NCI-H2107 (cell line): ENCODE measurements at regions not wholly inside any gene's neighbourhood (a gene's known extent, or its start where the extent isn't known, plus 50 kb on each side); places are given as distances from the start of the nearest gene placed in this dataset.
A peak's percentile ranks its signal among the peaks of the same experiment; 100 is the strongest.

Experiments
- DNase-seq: peaks from one replicate; lab custom pipeline; 2025; lab: John Stamatoyannopoulos, UW

DNA sequence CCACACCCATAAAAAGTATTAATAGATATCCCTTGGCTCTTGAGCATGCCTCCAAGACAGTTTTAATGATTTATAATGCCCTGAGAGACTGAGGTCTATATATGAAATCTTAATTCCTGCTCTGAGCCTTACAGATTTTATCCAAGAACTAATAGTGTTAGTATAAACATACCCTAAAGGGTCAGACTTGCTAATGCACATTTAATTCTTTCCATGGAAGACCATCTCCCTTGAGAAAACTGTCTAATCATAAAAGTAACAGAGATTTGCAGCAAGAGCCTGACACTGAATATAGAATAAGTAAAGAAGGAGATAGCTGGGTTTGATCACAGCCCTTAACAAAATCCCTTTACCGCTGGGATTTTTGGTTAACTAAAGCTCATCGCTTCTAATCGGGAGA lies 650.8 kb upstream of the KLF12 start:
- DNase-seq, result no peak

DNA sequence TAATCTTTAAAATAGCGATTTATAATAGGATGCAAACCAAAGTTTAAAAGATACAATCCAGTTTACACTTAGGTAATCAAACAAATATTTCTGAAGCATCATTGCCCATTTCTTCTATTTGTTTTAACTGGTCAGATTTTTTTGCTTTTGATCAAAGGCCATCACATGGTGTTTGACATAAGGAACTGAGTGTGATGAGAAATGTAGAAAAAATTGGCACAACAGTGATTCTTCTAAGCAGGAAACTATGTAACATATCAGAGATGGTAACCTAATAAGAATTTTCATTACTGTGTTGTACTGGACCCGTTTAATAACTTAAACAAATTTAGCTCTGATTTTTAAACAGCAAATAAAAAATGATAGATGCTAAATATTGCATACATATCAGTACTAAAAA lies 644.7 kb upstream of the KLF12 start:
- DNase-seq, result no peak

DNA sequence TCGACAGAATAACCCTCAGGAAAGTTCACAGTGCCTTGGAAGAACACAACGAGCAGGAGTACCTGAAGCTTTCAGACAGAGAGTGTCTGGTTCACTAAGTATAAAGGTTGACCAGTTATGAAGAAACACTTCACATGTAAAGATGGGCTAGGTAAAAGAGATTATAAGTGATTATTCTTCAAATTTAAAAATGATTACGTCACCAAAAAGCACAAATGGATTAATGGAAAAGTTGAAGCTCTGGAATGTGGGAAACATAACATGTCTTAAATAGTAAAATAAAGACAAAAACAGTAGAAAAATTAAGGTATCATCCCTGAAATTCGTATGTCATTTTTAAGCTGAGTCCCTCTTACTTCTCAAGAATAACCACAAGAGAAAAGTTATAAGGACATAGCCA lies 643.9 kb upstream of the KLF12 start:
- DNase-seq, result no peak

DNA sequence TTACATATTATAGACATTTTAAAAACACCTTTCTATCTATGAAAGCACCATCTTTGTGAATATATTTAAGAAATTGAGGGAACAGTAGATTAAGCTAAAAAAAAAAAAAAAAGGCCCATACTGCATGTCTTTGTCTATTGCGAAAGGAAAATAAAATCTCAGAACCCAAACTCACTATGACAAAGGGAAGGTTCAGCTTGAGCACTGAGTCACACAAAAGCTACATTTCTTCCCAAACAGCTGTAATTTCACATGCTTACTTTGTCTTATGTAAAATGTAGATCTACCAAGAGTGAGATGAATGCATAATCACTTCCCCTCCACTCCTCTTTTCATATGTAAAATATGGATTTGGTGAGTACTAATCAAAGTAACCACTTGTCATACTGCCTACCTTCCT lies 640.1 kb upstream of the KLF12 start:
- DNase-seq, result no peak

DNA sequence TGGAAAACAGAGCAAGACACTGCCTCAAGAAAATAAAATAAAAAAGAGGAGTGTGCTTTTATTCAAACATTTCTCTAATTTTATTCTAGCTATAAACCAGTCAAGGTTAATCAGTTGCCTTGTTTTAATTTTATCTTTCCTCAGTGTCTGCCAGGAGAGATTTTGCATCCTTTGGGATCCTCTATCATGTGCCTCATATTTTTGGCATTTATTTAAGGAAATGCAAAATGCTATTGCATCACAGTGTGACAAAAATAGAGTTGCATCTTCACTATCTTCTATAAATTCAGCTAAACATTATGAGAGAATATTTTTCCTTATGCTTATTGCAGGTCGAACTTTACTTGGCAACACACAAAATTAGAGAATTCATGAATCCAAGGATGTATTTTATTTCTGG lies 639.0 kb upstream of the KLF12 start:
- DNase-seq, result no peak

DNA sequence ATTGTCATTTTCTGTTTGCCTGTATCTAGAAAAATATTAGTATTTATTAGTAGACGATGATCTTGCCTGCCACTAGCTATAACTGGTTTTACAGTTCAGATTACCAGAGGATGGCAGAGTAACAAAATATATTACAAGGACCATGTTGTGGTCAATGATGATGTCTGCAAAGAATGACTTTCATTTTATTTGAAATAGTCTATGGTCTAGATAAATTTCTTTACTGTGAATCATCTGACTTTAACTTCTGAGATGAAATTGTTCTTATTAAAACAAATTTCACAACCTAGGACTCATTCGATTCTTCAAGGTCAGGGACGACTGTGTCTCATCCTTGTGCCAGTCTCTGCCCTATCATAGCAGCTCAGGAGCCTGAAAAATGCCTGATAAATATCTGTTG lies 637.8 kb upstream of the KLF12 start:
- no peak for DNase-seq

DNA sequence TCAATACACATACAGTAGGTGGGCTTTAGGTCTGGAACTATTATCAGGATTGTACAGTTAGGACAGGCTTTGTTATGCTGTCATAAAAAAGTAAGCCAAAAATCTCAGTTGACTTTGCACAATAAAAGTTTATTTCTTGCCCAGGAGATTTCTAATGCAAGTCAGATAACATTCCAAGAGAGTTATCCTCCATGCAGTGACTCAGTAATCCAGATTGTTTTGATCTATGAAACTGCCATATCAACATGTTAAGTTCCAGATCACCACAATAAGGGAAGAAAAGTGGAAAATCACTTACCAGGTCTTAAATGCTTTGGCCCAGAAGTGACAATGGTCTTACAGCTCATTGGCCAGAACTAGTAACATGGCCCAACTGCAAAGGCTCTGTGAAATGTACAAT lies 636.2 kb upstream of the KLF12 start:
- no peak for DNase-seq

DNA sequence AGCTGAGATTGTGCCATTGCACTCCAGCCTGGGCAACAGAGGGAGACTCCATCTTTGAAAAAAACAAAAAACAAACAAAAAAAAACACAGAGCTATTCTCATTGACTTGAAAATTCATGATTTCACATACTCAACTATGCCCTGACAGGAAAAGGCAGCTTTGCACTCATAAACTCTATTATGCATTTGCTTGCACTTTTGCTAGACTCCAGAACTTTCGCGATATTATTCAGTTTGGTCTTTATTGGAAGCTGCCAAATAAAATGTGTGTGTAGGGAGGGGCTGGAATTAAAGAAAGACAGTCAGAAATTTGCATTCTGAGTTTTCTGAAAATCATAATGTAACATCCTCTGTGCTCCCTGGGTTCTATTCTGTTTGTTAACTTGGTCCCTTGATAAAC lies 635.1 kb upstream of the KLF12 start:
- no peak for DNase-seq

DNA sequence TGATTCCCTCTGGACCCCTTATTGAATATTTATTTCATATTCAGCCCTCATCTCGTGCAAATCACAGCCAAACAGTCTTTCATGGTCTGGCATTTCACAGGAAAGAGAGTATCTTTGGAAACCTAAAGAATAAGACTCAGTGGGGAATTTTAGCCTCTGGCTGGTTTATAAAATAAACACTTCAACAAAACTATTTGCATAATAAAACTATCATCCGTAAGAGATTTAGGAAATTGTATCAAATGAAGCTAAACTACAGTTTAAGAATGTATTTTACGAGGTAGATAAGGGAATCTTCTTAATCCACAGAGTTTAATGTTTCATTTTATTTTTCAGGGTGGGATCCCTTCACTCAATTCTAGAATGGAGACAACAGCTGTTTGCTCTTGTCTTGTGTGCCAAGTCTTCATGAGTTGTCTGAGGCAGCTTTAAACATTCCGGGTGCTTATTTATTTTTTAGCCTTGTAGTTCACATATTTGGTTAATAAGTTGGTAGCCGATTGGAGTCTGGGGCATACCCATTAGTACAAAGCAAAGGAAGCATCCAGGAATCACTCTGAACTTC lies 634.4 kb upstream of the KLF12 start:
- no peak for DNase-seq

DNA sequence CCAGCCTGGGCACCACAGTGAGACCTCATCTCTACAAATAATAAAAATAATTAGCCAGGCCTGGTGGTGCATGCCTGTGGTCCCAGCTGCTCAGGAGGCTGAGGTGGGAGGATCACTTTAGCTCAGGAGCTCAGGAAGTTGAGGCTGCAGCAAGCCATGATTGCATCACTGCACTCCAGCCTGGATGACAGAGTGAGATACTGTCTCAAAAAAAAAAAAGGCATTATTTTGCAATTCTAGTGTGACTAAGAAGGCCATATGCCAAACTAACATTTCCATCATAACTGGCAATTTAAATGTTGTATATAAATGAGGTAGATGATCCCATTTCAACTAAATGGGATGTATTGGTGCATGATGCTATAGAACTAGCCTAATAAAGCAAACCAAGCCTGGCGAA lies 632.8 kb upstream of the KLF12 start:
- DNase-seq, result no peak

DNA sequence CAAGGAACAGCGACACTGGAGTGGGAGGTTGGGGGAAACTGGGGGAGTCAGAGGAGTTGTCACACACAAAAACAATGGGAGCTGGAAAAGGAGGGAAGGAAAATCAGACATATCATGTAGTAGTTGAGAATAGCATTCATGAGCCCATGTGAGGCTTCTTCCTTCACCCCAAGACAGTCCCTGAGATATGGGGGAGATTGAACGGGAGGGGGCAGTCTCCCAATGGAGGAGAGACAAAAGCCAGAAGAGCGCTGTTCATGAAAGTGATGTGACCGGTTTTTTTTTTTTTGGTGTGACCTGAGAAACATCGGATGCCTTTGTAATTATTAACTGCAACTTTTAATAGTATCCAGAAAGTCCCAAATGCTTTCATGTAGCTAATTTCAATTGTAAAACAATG lies 631.8 kb upstream of the KLF12 start:
- no peak for DNase-seq

DNA sequence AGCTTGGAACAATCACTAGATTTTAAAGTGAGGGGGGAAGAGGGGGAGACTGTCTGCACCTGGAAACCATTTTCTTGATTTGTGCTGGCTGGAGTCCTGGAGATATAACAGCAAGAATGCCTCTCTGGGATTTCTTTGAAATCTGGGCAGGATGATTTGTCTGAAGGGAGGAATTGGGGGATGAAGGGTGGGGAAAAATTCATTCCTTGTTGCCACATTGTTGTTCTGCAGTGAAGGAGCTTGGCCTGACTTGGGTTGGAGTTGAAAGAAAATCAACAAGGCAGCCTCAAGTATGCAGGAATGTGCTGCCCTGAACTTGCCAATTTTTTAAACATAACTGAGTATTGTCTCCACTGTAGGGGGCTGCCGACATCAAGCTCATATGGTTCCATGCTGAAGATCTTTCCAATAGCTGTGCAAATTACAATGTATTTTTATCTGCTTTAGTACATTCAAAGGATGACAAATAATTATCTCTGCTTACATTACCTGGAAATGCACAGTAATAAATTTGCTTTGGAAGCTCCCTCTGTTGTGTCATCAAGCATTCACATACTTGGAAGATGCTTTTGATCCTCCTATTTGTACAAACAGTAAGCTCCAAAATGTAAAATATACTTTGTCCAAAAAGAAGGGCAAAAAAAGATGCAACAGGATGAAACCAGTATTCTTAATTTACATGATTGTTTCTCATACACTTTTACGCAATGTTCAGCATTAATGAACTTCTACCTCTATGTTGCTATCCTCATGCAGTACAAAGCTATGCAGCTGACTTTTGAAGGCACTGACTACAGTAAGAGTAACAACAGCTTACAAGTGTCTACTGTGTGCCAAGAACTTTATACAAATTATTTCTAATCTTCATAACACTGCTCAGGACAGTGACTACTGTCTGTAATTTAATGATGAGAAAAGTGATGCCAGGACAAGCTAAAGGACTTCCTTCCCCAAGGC lies 627.9 kb upstream of the KLF12 start:
- DNase-seq, result no peak

DNA sequence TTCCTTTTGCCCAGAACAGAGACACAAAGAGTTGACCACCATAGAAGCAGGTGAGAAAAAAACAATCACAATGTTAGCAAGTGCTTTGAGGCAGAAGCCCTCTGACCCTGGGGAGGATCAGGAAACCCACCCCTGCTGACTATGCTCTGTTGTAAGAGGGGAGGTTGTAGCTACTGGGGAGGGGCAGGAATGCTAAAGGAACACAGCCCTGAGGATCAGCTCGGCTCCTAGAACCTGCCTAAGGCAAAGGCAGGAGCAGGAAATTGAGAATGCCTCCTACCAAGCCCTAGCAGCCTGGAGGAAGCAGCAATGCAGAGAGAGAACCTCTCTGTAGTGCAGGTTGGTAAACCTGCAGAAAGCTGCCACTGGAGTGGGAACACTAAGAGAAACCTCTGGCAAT lies 624.0 kb upstream of the KLF12 start:
- DNase-seq, result no peak

DNA sequence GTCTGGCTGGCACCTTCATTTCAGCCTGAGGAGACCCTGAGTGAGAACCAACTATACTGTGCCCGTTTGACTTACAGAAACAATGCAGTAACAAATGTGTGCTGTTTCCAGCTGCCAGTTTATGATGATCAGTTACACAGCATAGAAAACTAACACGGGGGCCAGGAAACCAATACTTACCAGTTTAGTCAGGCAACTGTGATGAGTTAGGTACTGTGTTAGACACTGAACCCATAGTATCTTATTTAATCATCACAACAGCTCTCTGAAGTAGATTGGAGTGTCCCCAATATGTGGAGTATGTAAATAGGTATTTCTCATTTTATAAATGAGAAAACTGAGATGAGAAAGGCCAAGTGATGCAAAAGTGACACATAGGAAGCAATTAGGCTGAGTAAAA lies 620.9 kb upstream of the KLF12 start:
- DNase-seq, result no peak

DNA sequence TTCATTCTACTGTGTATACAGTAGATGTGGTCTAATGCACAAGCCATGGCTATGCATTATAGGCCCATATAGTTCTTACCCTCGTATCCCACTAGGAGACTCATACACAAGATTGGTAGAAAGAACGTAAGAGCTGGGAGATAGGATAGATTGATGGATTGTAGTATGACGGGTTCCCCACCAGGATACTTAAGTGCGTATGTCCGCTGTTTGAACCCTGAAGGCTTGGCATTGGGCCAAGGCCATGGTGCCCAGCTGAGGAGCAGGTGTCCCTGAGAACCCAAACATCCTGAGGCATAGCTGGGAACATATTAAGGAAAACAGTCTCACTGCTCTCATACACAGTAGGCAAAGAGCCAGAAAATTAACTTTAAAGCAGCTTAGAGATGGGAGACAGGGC lies 617.5 kb upstream of the KLF12 start:
- peak; percentile 4 for DNase-seq

DNA sequence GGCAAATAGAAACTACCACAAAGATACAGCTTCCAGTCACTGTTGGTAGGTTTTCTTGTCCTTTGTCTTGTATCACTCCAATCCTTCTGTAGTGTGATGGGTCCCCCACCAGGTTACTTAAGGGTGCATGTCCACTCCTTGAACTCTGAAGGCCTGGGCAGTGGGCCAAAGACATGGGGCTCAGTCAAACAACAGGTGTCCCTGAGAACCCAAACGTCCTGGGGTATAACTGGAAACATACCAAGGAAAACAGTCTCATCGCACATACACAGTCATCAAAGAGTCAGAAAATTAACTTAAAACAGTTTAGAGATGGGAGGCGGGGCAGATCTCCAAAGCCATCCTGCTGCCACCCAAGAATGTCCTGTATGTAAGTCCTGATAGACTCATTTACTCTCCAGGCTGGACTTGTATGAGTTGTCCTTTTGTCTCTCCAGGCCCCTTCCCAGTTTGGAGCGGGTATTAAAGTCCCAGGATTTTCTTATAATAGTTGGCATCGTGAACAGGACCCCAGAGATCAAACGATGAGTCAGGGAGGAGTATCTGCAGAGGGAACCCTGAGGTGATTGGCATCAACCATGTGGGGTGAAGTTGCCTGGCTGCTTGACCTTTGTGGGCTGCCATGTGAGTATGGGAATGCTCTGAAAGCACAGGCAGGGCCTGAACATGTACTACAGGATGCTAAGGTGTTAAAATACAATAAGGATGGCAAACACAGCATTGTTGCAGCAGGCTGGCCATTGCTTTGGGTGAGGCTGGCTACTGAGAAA lies 613.2 kb upstream of the KLF12 start:
- no peak for DNase-seq

DNA sequence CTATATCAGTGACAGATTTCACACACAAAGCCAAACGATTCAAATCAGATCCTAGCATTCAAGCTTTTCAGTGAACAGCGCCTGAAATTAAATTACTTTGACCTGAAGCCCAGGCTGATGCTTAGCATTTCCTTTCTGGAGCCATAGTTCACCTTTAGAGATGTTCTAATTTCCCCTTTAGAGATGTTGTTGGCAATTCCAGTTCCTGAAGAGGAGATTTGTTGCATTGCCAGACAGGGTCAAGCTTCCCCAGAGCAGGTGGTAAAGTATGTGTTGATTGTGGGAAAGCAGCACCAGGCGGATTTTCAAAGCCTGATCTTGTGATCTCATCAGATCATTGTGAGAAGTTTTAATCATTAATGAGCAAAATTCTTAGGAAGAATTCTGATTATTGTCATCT lies 609.8 kb upstream of the KLF12 start:
- no peak for DNase-seq

DNA sequence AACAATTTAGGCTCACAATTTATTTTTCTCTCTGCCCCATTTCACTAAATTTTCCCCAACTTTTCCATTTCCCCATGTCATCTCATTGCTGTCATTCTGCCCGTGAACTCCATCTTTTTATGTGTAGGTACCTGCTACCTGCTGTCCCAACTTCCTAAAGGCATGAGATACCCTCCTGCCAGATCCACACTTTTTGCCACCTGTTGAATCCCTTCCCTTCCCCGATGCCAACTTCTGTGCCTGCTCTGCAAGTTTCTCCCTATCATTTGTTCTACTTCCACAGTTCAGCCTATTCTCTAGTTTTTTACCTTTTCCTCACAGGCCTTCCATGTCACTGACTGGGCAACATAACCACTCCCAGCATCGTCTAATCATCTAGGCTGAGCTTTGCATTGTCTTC lies 607.5 kb upstream of the KLF12 start:
- DNase-seq, result no peak

DNA sequence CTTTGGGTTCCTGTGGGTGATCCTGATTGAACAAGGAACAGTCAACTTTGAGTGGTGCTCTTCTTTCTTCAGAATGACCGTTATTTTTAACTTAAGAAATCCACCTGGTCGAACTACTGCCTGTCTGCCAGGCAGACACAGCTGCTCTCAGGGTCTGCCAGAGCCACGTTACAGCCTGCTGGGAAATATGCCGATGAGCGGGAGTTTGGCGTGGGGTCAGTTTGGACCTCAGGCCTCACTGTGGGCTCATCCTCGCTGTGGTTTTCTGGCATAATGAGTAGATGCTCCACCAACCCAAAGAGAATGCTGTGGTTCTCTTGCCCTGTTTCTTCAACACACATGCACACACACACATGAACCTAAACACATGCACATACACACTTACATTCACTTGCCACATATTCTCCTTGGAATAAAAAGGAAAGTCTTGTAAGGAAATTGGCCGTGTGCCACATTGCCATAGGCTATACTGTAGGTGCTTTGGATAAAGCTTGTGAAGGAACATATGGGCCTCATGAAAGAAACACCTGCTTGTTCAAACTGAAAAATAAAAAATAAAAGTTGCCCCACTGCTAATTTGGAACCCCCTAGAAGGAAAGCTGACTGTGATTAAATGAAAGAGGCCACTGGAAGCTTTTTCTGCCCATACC lies 598.7 kb upstream of the KLF12 start:
- no peak for DNase-seq

DNA sequence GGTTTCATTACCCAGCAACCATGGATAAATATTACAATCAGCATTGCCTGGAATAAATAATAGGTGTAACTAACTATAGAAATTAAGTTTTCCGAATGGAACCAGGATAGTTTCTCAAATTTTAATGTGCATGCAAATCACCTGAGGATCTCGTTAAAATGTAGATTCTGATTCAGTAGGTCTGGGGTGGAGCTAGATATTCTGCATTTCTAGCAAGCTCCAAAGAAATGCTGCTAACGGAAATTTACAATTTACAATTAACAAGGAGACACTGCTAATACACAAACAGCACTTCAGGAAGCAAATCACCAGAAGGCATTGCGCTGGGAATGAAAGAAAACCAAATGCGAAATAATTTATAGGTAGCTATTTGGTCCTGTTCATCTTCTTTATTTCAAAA lies 597.5 kb upstream of the KLF12 start:
- no peak for DNase-seq

DNA sequence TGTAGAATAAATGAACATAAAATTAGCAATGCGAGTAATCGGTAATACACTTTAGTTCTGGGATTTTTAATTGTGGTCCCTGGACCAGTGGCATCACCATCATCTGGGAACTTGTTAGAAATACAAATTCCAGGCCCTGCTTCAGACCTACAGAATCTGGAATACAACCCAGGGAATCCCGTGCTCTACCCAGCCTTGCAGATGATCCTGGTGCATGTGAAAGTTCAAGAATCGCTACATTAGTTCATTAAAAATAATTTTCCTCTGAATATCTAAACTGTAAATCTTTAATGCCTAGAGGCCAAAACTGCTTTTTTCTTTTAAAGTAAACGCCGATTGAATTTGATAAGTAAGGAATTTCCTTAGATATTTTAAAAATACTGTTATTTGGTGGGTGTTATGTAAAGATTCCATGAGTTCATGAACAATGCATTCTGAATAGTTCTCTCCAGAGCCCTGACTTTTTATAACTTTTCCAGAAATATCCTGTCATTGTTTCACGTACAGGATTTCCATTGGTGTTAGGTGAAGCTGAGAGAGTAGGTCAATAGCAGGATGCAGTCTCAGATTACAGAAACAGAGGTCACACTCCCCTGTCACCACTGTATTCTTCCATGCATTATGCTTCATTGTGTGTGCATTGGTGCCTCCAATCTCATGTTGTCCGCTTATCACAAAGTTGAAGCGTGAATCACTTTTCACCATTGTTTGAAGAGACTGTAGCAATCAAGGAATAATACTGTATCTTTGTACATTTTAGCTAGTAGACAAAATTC lies 596.5 kb upstream of the KLF12 start:
- no peak for DNase-seq

DNA sequence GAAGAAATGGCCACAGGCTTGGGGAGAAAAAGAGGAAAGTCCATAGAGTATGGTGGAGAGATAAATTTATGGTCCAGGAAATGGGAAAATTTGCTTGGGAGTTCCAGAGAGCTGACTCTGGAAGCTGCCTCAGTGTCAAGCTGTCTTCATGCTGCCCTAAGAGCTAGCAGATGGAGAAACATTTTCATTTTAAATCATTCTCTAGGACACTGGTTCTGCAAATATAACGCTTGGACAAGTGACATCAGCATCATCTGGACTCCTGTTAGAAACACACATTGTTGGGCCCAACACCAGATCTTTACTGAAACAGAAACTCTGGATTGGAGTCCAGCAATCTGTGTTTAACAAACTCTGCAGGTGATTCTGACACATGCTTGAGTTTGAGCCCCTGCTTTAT lies 592.0 kb upstream of the KLF12 start:
- DNase-seq, result no peak
